ENCODE measurements at regions not wholly inside any gene's neighbourhood (a gene's known extent, or its start where the extent isn't known, plus 50 kb on each side); places are given as distances from the start of the nearest gene placed in this dataset.

DNA sequence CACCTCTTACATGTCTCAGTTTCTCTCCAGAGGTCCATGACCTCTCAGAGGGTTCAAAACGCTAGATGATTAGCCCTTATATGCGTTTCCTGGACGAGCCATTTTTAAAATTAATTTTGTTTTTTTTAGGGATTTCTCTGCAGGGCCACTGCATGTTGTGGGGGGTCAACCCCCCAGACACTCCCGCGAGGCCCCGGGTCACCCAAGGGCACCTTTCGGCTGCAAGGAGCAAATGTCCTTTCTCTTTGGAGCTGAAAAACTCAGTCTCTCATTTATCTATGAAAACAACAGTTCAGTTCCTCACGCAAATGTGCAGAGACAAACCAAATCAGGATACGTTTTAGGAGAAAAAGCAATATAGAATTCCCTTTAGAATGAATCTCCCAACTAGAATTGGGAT lies 944.3 kb upstream of the SEMA6D start:
- TF ChIP-seq JUNB (IDR thresholded peaks at IDR 0.05) = no peak
- TF ChIP-seq RAD21 (conservative IDR thresholded peaks at IDR 0.05 in 1 of 2, IDR thresholded peaks at IDR 0.05 in 1 of 2) = no peak
- TF ChIP-seq, protein P1, sequence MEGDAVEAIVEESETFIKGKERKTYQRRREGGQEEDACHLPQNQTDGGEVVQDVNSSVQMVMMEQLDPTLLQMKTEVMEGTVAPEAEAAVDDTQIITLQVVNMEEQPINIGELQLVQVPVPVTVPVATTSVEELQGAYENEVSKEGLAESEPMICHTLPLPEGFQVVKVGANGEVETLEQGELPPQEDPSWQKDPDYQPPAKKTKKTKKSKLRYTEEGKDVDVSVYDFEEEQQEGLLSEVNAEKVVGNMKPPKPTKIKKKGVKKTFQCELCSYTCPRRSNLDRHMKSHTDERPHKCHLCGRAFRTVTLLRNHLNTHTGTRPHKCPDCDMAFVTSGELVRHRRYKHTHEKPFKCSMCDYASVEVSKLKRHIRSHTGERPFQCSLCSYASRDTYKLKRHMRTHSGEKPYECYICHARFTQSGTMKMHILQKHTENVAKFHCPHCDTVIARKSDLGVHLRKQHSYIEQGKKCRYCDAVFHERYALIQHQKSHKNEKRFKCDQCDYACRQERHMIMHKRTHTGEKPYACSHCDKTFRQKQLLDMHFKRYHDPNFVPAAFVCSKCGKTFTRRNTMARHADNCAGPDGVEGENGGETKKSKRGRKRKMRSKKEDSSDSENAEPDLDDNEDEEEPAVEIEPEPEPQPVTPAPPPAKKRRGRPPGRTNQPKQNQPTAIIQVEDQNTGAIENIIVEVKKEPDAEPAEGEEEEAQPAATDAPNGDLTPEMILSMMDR (IDR thresholded peaks at IDR 0.05) = no peak
- no peak for TF ChIP-seq TP53 (CRISPR knock-in tag; IDR thresholded peaks at IDR 0.05)
- TF ChIP-seq, protein P2, sequence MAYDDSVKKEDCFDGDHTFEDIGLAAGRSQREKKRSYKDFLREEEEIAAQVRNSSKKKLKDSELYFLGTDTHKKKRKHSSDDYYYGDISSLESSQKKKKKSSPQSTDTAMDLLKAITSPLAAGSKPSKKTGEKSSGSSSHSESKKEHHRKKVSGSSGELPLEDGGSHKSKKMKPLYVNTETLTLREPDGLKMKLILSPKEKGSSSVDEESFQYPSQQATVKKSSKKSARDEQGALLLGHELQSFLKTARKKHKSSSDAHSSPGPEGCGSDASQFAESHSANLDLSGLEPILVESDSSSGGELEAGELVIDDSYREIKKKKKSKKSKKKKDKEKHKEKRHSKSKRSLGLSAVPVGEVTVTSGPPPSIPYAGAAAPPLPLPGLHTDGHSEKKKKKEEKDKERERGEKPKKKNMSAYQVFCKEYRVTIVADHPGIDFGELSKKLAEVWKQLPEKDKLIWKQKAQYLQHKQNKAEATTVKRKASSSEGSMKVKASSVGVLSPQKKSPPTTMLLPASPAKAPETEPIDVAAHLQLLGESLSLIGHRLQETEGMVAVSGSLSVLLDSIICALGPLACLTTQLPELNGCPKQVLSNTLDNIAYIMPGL (CRISPR knock-in tag; IDR thresholded peaks at IDR 0.05; ENCODE audit: borderline replicate concordance) = no peak
- no peak for TF ChIP-seq NPAS2 (CRISPR knock-in tag; IDR thresholded peaks at IDR 0.05; ENCODE audit: borderline replicate concordance)
- TF ChIP-seq, protein P3, sequence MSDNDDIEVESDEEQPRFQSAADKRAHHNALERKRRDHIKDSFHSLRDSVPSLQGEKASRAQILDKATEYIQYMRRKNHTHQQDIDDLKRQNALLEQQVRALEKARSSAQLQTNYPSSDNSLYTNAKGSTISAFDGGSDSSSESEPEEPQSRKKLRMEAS (IDR thresholded peaks at IDR 0.05) = no peak
- no peak for TF ChIP-seq POLR2A (IDR thresholded peaks at IDR 0.05; ENCODE audit: low read length)
- TF ChIP-seq POLR2AphosphoS2 (conservative IDR thresholded peaks at IDR 0.05; ENCODE audit: low read length) = no peak

Measured in A549 (cell line).